ENCODE measurements at regions not wholly inside any gene's neighbourhood (a gene's known extent, or its start where the extent isn't known, plus 50 kb on each side); places are given as distances from the start of the nearest gene placed in this dataset.

GRCh38 chr2:235162082-235162836, 210.4 kb downstream of the SH3BP4 start:
- ChIA-PET POLR2A (no interaction called here), CTCF (no interaction called here)
- no peak for DNase-seq (ENCODE audit: extremely low spot score)
- TF ChIP-seq ELF4 (IDR thresholded peaks at IDR 0.05) = no peak
- TF ChIP-seq SUZ12 (IDR thresholded peaks at IDR 0.05) = no peak
- 0 out of 2 replicates have a peak, but pooled peaks have one; percentile 8 for TF ChIP-seq PKNOX1 (IDR thresholded peaks at IDR 0.05)
- no peak for TF ChIP-seq TARDBP (IDR thresholded peaks at IDR 0.05)
- no peak for TF ChIP-seq CTBP1 (IDR thresholded peaks at IDR 0.05; ENCODE audit: borderline replicate concordance)

- CTCF ChIA-PET = no interaction called here
These were observed 211.0 kb downstream of the SH3BP4 start for GRCh38 chr2:235162837-235163197.

GRCh38 chr2:235165136-235165535, 213.3 kb downstream of the SH3BP4 start:
- no peak for TF ChIP-seq ELF4 (IDR thresholded peaks at IDR 0.05)
- no peak for TF ChIP-seq SP1 (IDR thresholded peaks at IDR 0.05)
- TF ChIP-seq TARDBP (IDR thresholded peaks at IDR 0.05) = no peak
- TF ChIP-seq LEF1 (IDR thresholded peaks at IDR 0.05; ENCODE audit: borderline replicate concordance) = no peak
- TF ChIP-seq CTBP1 (IDR thresholded peaks at IDR 0.05; ENCODE audit: borderline replicate concordance) = no peak
- TF ChIP-seq ZNF384 (IDR thresholded peaks at IDR 0.05) = no peak
- TF ChIP-seq ARNT (IDR thresholded peaks at IDR 0.05) = no peak
- TF ChIP-seq PKNOX1 (IDR thresholded peaks at IDR 0.05) = no peak
- no peak for TF ChIP-seq FOXM1 (IDR thresholded peaks at IDR 0.05; ENCODE audit: borderline replicate concordance)
- no peak for TF ChIP-seq NFRKB (IDR thresholded peaks at IDR 0.05)
- no peak for TF ChIP-seq L3MBTL2 (conservative IDR thresholded peaks at IDR 0.05)
- no peak for TF ChIP-seq FOXA1 (IDR thresholded peaks at IDR 0.05)
- TF ChIP-seq SUZ12 (IDR thresholded peaks at IDR 0.05) = no peak
- no peak for TF ChIP-seq BHLHE40 (IDR thresholded peaks at IDR 0.05; ENCODE audit: borderline replicate concordance)
- DNase-seq (ENCODE audit: extremely low spot score) = no peak
- POLR2A ChIA-PET = no interaction called here
- CTCF ChIA-PET = no interaction called here

More at GRCh38 chr2:235162837-235163197, 211.0 kb downstream of the SH3BP4 start:
- DNase-seq (ENCODE audit: extremely low spot score) = no peak
- TF ChIP-seq FOXK2 (IDR thresholded peaks at IDR 0.05) = no peak
- TF ChIP-seq SUZ12 (IDR thresholded peaks at IDR 0.05) = no peak
- TF ChIP-seq ARNT (IDR thresholded peaks at IDR 0.05) = no peak
- TF ChIP-seq HDGF (IDR thresholded peaks at IDR 0.05; ENCODE audit: borderline replicate concordance) = no peak
- TF ChIP-seq LEF1 (IDR thresholded peaks at IDR 0.05; ENCODE audit: borderline replicate concordance) = no peak
- TF ChIP-seq ELF4 (IDR thresholded peaks at IDR 0.05) = no peak
- TF ChIP-seq PKNOX1 (IDR thresholded peaks at IDR 0.05) = no peak
- no peak for TF ChIP-seq SP1 (IDR thresholded peaks at IDR 0.05)
- no peak for TF ChIP-seq FOXM1 (IDR thresholded peaks at IDR 0.05; ENCODE audit: borderline replicate concordance)
- no peak for TF ChIP-seq CTBP1 (IDR thresholded peaks at IDR 0.05; ENCODE audit: borderline replicate concordance)
- TF ChIP-seq L3MBTL2 (conservative IDR thresholded peaks at IDR 0.05) = no peak
- TF ChIP-seq FOXA1 (IDR thresholded peaks at IDR 0.05) = no peak
- no peak for TF ChIP-seq BHLHE40 (IDR thresholded peaks at IDR 0.05; ENCODE audit: borderline replicate concordance)
- TF ChIP-seq NFRKB (IDR thresholded peaks at IDR 0.05) = no peak
- no peak for TF ChIP-seq ZNF384 (IDR thresholded peaks at IDR 0.05)
- no peak for TF ChIP-seq TARDBP (IDR thresholded peaks at IDR 0.05)
- POLR2A ChIA-PET = no interaction called here

- POLR2A ChIA-PET = no interaction called here
- TF ChIP-seq FOXM1 (IDR thresholded peaks at IDR 0.05; ENCODE audit: borderline replicate concordance) = no peak
- TF ChIP-seq ZNF384 (IDR thresholded peaks at IDR 0.05) = no peak
- no peak for TF ChIP-seq FOXK2 (IDR thresholded peaks at IDR 0.05)
- TF ChIP-seq SUZ12 (IDR thresholded peaks at IDR 0.05) = no peak
- CTCF ChIA-PET = no interaction called here
- no peak for DNase-seq (ENCODE audit: extremely low spot score)
These were observed 213.8 kb downstream of the SH3BP4 start for GRCh38 chr2:235165631-235166030.

GRCh38 chr2:235168174-235168979, 216.6 kb downstream of the SH3BP4 start:
- ChIA-PET POLR2A (no interaction called here), CTCF (no interaction called here)
- DNase-seq (ENCODE audit: extremely low spot score) = no peak
- TF ChIP-seq PKNOX1 (IDR thresholded peaks at IDR 0.05) = no peak

- POLR2A ChIA-PET = no interaction called here
- DNase-seq (ENCODE audit: extremely low spot score) = no peak
- TF ChIP-seq SP1 (IDR thresholded peaks at IDR 0.05) (no peak), ELF4 (IDR thresholded peaks at IDR 0.05) (no peak), CTBP1 (IDR thresholded peaks at IDR 0.05; ENCODE audit: borderline replicate concordance) (no peak), LEF1 (IDR thresholded peaks at IDR 0.05; ENCODE audit: borderline replicate concordance) (no peak), NFRKB (IDR thresholded peaks at IDR 0.05) (no peak), PKNOX1 (IDR thresholded peaks at IDR 0.05) (no peak), ZNF384 (IDR thresholded peaks at IDR 0.05) (no peak), SUZ12 (IDR thresholded peaks at IDR 0.05) (no peak), BHLHE40 (IDR thresholded peaks at IDR 0.05; ENCODE audit: borderline replicate concordance) (no peak), HDGF (IDR thresholded peaks at IDR 0.05; ENCODE audit: borderline replicate concordance) (no peak), L3MBTL2 (conservative IDR thresholded peaks at IDR 0.05) (no peak), TARDBP (IDR thresholded peaks at IDR 0.05) (no peak), FOXA1 (IDR thresholded peaks at IDR 0.05) (no peak), FOXM1 (IDR thresholded peaks at IDR 0.05; ENCODE audit: borderline replicate concordance) (no peak), FOXK2 (IDR thresholded peaks at IDR 0.05) (no peak), ARNT (IDR thresholded peaks at IDR 0.05) (no peak)
- CTCF ChIA-PET = no interaction called here
These were observed 218.2 kb downstream of the SH3BP4 start for GRCh38 chr2:235170016-235170415.

Data from HEK293T (cell line).